Heart left ventricle (tissue), 13 donors: ENCODE measurements at regions not wholly inside any gene's neighbourhood (a gene's known extent, or its start where the extent isn't known, plus 50 kb on each side); places are given as distances from the start of the nearest gene placed in this dataset.
"Not testable (repeated sequence)": the region's sequence is repeated elsewhere in the genome, so short reads cannot be mapped to it uniquely, and the experiment has no call there.

ENCODE experiments used
- CTCF ChIP-seq, 12 donors: fragments of 200-600 bp; sonication (generic) in 4 of 12; IDR thresholded peaks; one replicate each; pipeline versions ENCODE4 v1.5.0 to v1.8.0; 2018 to 2022; ENCODE audit warnings: antibody characterized with exemption in 12 of 12, mild to moderate bottlenecking in 5 of 12
- POLR2A ChIP-seq, 2 donors: fragments of 450-650 bp; IDR thresholded peaks; one replicate each; pipeline ENCODE4 v1.6.1; 2017; ENCODE audit warnings: antibody characterized with exemption in 2 of 2, mild to moderate bottlenecking in 2 of 2, moderate library complexity in 2 of 2
- donor health status: ischemic (EF 13 %, LVEDD 7.1; RV severe dilation, severe dysfunction).
- donor health status: DM: no; HTN: yes; CAD: no.
- donor health status: DM: no; HTN: no; CAD: no.
- donor health status: ischemic (EF 25% LVEDD 6.9; RV normal size, moderate dysfunction).
- donor health status: ischemic (EF 25% LVEDD 5.7; RV mildly dilated, moderate dysfunction).
- donor health status: ischemic (EF 35%, LVEDD 5.7; RV mildly dilated, moderate dysfunction).
- donor health status: nonischemic (EF 11% LVEDD 7.7; RV severe dilation, severe dysfunction).
- donor health status: DM: yes; HTN: yes; CAD: no.
- donor health status: PGD.
- donor health status: ischemic (EF 29% LVEDD 5.4; RV normal size, mild dysfunction).
- donor health status: nonischemic (EF 23%, LVEDD 6.1; RV moderate dilation, normal function).

DNA sequence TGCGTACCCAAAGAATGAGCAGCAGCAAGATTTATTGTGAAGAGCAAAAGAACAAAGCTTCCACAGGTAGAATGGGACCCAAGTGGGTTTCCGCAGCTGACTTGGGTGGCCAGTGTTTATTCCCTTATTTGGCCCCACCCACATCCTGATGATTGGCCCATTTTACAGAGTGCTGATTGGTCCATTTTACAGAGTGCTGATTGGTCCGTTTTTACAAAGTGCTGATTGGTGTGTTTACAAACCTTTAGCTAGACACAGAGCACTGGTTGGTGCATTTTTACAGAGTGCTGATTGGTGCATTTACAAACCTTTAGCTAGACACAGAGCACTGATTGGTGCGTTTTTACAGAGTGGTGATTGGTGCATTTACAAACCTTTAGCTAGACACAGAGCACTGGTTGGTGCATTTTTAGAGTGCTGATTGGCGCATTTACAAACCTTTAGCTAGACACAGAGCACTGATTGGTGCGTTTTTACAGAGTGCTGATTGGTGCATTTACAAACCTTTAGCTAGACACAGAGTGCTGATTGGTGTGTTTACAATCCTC, 94.8 kb downstream of the SAMD9 start:
- TF ChIP-seq POLR2A, CTCF (IDR thresholded peaks at IDR 0.05): not testable (repeated sequence)
